ENCODE measurements at regions not wholly inside any gene's neighbourhood (a gene's known extent, or its start where the extent isn't known, plus 50 kb on each side); places are given as distances from the start of the nearest gene placed in this dataset.

GRCh38 chr10:131035779-131036178, 275.7 kb downstream of the TCERG1L start:
- H3K14ac ChIP-seq (replicated peaks; ENCODE audit: low read depth, low read length) = no peak overlapping the region
- H2AK5ac ChIP-seq (ENCODE audit: low read depth, low read length) = no peak overlapping the region
- H3K9ac ChIP-seq (ENCODE audit: low read depth, low read length) = no peak overlapping the region
- H3K27me3 ChIP-seq (ENCODE audit: control insufficient read depth, insufficient read depth, low read length) = no peaks in the 10 kb centered on the region
- no peaks in the 10 kb centered on the region for H3K79me1 ChIP-seq (ENCODE audit: low read depth in 1 of 2, low read length in 2 of 2)
- H3K36me3 ChIP-seq (ENCODE audit: control insufficient read depth, insufficient read depth, low read length) = no peaks in the 10 kb centered on the region
- H3K4ac ChIP-seq (ENCODE audit: low read depth, low read length) = no peak overlapping the region
- H3K56ac ChIP-seq (ENCODE audit: extremely low read depth, insufficient read depth, low read length) = no peak overlapping the region
- DNase-seq (no peak), ATAC-seq (ENCODE audit: low read depth) (no peak)
- H3K4me1 ChIP-seq (ENCODE audit: control insufficient read depth, insufficient read depth, low read length) = no peaks in the 10 kb centered on the region
- TF ChIP-seq CEBPB (IDR thresholded peaks at IDR 0.05; ENCODE audit: low read depth, low read length) (no peak), CHD1 (IDR thresholded peaks at IDR 0.05; ENCODE audit: low read depth, low read length) (no peak), RAD21 (IDR thresholded peaks at IDR 0.05; ENCODE audit: low read length) (no peak), POLR2A (IDR thresholded peaks at IDR 0.05; ENCODE audit: low read depth, low read length) (no peak), FOS (IDR thresholded peaks at IDR 0.05; ENCODE audit: low read depth, low read length) (no peak), USF2 (IDR thresholded peaks at IDR 0.05; ENCODE audit: low read depth, low read length) (no peak), MXI1 (IDR thresholded peaks at IDR 0.05; ENCODE audit: borderline replicate concordance, low read depth, low read length) (no peak), MAFK (IDR thresholded peaks at IDR 0.05; ENCODE audit: low read depth, low read length) (no peak)
- H2AK9ac ChIP-seq (replicated peaks; ENCODE audit: low read depth, low read length, poor library complexity) = no peak overlapping the region
- no peak overlapping the region for H3K4me3 ChIP-seq (ENCODE audit: insufficient read depth, low read depth, low read length)
- peaks cover 43% of the 10 kb centered on the region for H3K9me3 ChIP-seq (ENCODE audit: control insufficient read depth, insufficient read depth, low read length)
- H3K9me1 ChIP-seq (ENCODE audit: insufficient read depth, low read length) = no peaks in the 10 kb centered on the region
- no peak overlapping the region for H3K23ac ChIP-seq (ENCODE audit: low read depth, low read length)
- no peak overlapping the region for H2BK15ac ChIP-seq (ENCODE audit: low read depth, low read length)
- no peak overlapping the region for H4K8ac ChIP-seq (ENCODE audit: low read depth in 2 of 2, low read length in 2 of 2)
- H3K27ac ChIP-seq (ENCODE audit: insufficient read depth, low read length) = no peak overlapping the region
- no peak overlapping the region for H3K18ac ChIP-seq (ENCODE audit: low read depth, low read length)
- in situ Hi-C loops (cut with MboI; ENCODE audit: low sequenced_read_pairs) (no loop called here), dilution Hi-C loops (cut with HindIII; ENCODE audit: low sequenced_read_pairs, unreplicated experiment) (no loop called here), intact Hi-C loops (cut with micrococcal nuclease) (no loop called here)
- H4K5ac ChIP-seq (ENCODE audit: low read depth, low read length) = no peak overlapping the region
- no peak overlapping the region for H4K91ac ChIP-seq (ENCODE audit: insufficient read depth, low read depth, low read length)
- H2BK20ac ChIP-seq (ENCODE audit: low read depth, low read length) = no peak overlapping the region
- H2AFZ ChIP-seq (replicated peaks; ENCODE audit: low read length, poor library complexity) = no peak overlapping the region
- H4K20me1 ChIP-seq (ENCODE audit: insufficient read depth, low read length) = no peaks in the 10 kb centered on the region
- H3K4me2 ChIP-seq (ENCODE audit: low read depth, low read length) = no peak overlapping the region
- POLR2A ChIA-PET (ENCODE audit: unreplicated experiment) = no interaction called here
- 33% methylated on average over 6 of the region's 12 CpGs; no CpG with 5 or more reads in 1 of the 2 experiments for WGBS, 2 experiments (ENCODE audit: extremely low coverage in 2 of 2, insufficient read length in 1 of 2)
- CTCF ChIA-PET = no interaction called here
- no peak overlapping the region for H2BK120ac ChIP-seq (ENCODE audit: low read depth, low read length)
- no peak overlapping the region for H2BK5ac ChIP-seq (ENCODE audit: low read depth, low read length, poor library complexity, severe bottlenecking)
- BruUV-seq (replicated peaks) = no TSS peak
